A549 (cell line): ENCODE measurements at regions not wholly inside any gene's neighbourhood (a gene's known extent, or its start where the extent isn't known, plus 50 kb on each side); places are given as distances from the start of the nearest gene placed in this dataset.

Experiments used
- ATAC-seq, 2 experiments: fragments of 200-7000 bp in 1 of 2; fragments of >200 bp in 1 of 2; cut with Nextera tagmentation in 1 of 2; cut with Tn5 transposase in 1 of 2; 3 replicates each; pipeline versions ENCODE4 v1.8.0 to v1.9.1; 2018 to 2020; ENCODE audit warnings: mild to moderate bottlenecking in 1 of 2, moderate library complexity in 1 of 2
- CTCF ChIA-PET: fragments of 300-600 bp; sonication (Branson Sonifier 250); formaldehyde crosslinking; extraction: SDS; loops from one replicate; lab custom pipeline; 2021; ENCODE audit warnings: antibody characterized with exemption, inconsistent platforms; lab: Yijun Ruan, JAX
- POLR2A ChIA-PET: fragments of 350-600 bp; formaldehyde crosslinking; extraction: SDS; loops from one replicate; lab custom pipeline; 2021; ENCODE audit warnings: antibody characterized with exemption, inconsistent platforms; lab: Yijun Ruan, JAX
- DNase-seq, 2 experiments: peaks; one replicate each; pipeline versions ENCODE4 v3.0.0 to v3.0.0-alpha.2; 2011 to 2016; ENCODE audit warnings: low read depth in 1 of 2, low spot score in 1 of 2
- FAIRE-seq: peaks from 2 replicates; lab custom pipeline; 2011; peaks lifted over from hg19 to GRCh38; lab: Jason Lieb, UNC
- H3K27ac ChIP-seq, 2 experiments: fragments of >200 bp; sonication (Bioruptor Twin); formaldehyde crosslinking; 3 replicates each; pipeline ENCODE4 v1.5.1; 2016 to 2017
- H3K4me1 ChIP-seq: fragments of >200 bp; sonication (Bioruptor Twin); formaldehyde crosslinking; 3 replicates; pipeline ENCODE4 v1.6.1; 2016
- H3K4me2 ChIP-seq: fragments of >200 bp; sonication (Bioruptor Twin); formaldehyde crosslinking; 3 replicates; pipeline ENCODE4 v1.6.1; 2016
- H3K4me3 ChIP-seq: fragments of >200 bp; sonication (Bioruptor Twin); formaldehyde crosslinking; 3 replicates; pipeline ENCODE4 v1.5.1; 2016
- H3K9me3 ChIP-seq: fragments of >200 bp; sonication (Bioruptor Twin); formaldehyde crosslinking; 3 replicates; pipeline ENCODE4 v1.6.1; 2016
- ATOH8 ChIP-seq: fragments of 250-450 bp; sonication (Bioruptor Pico); IDR thresholded peaks from 2 replicates; pipeline ENCODE4 v1.5.0; 2020; ENCODE audit warnings: low read depth, mild to moderate bottlenecking, moderate library complexity
- CBX2 ChIP-seq: fragments of 200-600 bp; sonication (generic); IDR thresholded peaks from 2 replicates; pipeline ENCODE4 v1.6.1; 2016; ENCODE audit warnings: low read depth, mild to moderate bottlenecking, borderline replicate concordance
- CEBPB ChIP-seq, 2 experiments: fragments of >200 bp in 1 of 2; sonication (Bioruptor Twin) in 1 of 2; formaldehyde crosslinking in 1 of 2; IDR thresholded peaks; 2 replicates each; pipeline ENCODE4 v1.6.1; 2012 to 2016
- CHD2 ChIP-seq: fragments of 150-350 bp; IDR thresholded peaks from 2 replicates; pipeline ENCODE4 v1.6.1; 2014; ENCODE audit warnings: low read length; ENCODE audit not compliant: partially characterized antibody
- CHD4 ChIP-seq: fragments of 200-600 bp; sonication (generic); IDR thresholded peaks from 2 replicates; pipeline ENCODE4 v1.6.1; 2016; ENCODE audit warnings: antibody characterized with exemption, mild to moderate bottlenecking, borderline replicate concordance
- E2F6 ChIP-seq: IDR thresholded peaks from 2 replicates; pipeline ENCODE4 v1.6.1; 2012; ENCODE audit warnings: low read depth, borderline replicate concordance
- EHF ChIP-seq: fragments of 250-450 bp; sonication (Bioruptor Pico); IDR thresholded peaks from 2 replicates; pipeline ENCODE4 v1.5.0; 2020; ENCODE audit warnings: mild to moderate bottlenecking
- EHMT2 ChIP-seq: fragments of 200-600 bp; sonication (generic); IDR thresholded peaks from 2 replicates; pipeline ENCODE4 v1.6.1; 2016; ENCODE audit warnings: antibody characterized with exemption, low read depth, mild to moderate bottlenecking, moderate library complexity
- EP300 ChIP-seq, 2 experiments: fragments of >200 bp; sonication (Bioruptor Twin); formaldehyde crosslinking; IDR thresholded peaks; 2 replicates in 1 of 2; 3 replicates in 1 of 2; pipeline ENCODE4 v1.6.1; 2016 to 2017
- ESRRA ChIP-seq: fragments of 150-350 bp; IDR thresholded peaks from 2 replicates; pipeline ENCODE4 v1.6.1; 2014; ENCODE audit warnings: mild to moderate bottlenecking, low read length, borderline replicate concordance
- GATA3 ChIP-seq: IDR thresholded peaks from 2 replicates; pipeline ENCODE4 v1.6.1; 2012; ENCODE audit warnings: borderline replicate concordance
- JUN ChIP-seq, 2 experiments: fragments of >200 bp; sonication (Bioruptor Twin); formaldehyde crosslinking; IDR thresholded peaks; 2 replicates in 1 of 2; 3 replicates in 1 of 2; pipeline ENCODE4 v1.6.1; 2016 to 2017
- NFE2L2 ChIP-seq: fragments of 150-350 bp; conservative IDR thresholded peaks from 2 replicates; pipeline ENCODE4 v1.6.1; 2014; ENCODE audit warnings: low read length
- PBX3 ChIP-seq: IDR thresholded peaks from 2 replicates; pipeline ENCODE4 v1.6.1; 2012
- RAD21 ChIP-seq, 2 experiments: fragments of >200 bp in 1 of 2; sonication (Bioruptor Twin) in 1 of 2; formaldehyde crosslinking in 1 of 2; IDR thresholded peaks in 1 of 2; conservative IDR thresholded peaks in 1 of 2; 2 replicates in 1 of 2; 3 replicates in 1 of 2; pipeline ENCODE4 v1.6.1; 2012 to 2018; ENCODE audit warnings: inconsistent platforms in 1 of 2
- RARB ChIP-seq: fragments of 250-450 bp; sonication (Bioruptor Pico); IDR thresholded peaks from 2 replicates; pipeline ENCODE4 v1.8.0; 2021; ENCODE audit warnings: mild to moderate bottlenecking, moderate library complexity
- RFX5 ChIP-seq: fragments of 450-650 bp; IDR thresholded peaks from 2 replicates; pipeline ENCODE4 v1.7.1; 2014; ENCODE audit warnings: antibody characterized with exemption, mild to moderate bottlenecking, moderate library complexity
- TP53 ChIP-seq: fragments of 250-450 bp; sonication (Bioruptor Pico); IDR thresholded peaks from 2 replicates; pipeline ENCODE4 v1.5.0; 2021; ENCODE audit warnings: mild to moderate bottlenecking, moderate library complexity
- ZNF302 ChIP-seq: fragments of 250-450 bp; sonication (Bioruptor Pico); IDR thresholded peaks from 2 replicates; pipeline ENCODE4 v1.9.0; 2021; ENCODE audit warnings: inconsistent platforms, mild to moderate bottlenecking, moderate library complexity
- WGBS: methylation state at CpG from one replicate; pipeline ENCODE4 v1.1.6; 2017; ENCODE audit errors: missing lambda C conversion rate; 5-methylcytosine and 5-hydroxymethylcytosine counted together
- TF ChIP-seq, protein P1 (sequence below): fragments of 200-600 bp; sonication (generic); IDR thresholded peaks from 2 replicates; pipeline ENCODE4 v1.6.1; 2016; ENCODE audit warnings: antibody characterized with exemption, mild to moderate bottlenecking, moderate library complexity

- Histone ChIP-seq H3K4me3 (no peak overlapping the region), H3K9me3 (no peaks in the 10 kb centered on the region), H3K27ac (peak overlapping the region; percentile 68 to 83), H3K4me2 (peak overlapping the region; percentile 69), H3K4me1 (peaks cover 54% of the 10 kb centered on the region)
- no peak for ATAC-seq
- no peak for DNase-seq
- ChIA-PET POLR2A (no interaction called here), CTCF (interaction anchor here (3.2 kb wide), 1 partner anchor 10 kb away, joined by 11 read pairs; no protein-coding TSS in a partner anchor)
- 78% methylated on average over 6 of the region's 6 CpGs for WGBS
- TF ChIP-seq RARB (no peak), NFE2L2 (no peak), RFX5 (no peak), JUN (IDR thresholded peaks at IDR 0.05) (no peak)
- FAIRE-seq: no peak
Measured at GRCh38 chr20:19861147-19861759, 103.2 kb downstream of the RIN2 start.

DNA sequence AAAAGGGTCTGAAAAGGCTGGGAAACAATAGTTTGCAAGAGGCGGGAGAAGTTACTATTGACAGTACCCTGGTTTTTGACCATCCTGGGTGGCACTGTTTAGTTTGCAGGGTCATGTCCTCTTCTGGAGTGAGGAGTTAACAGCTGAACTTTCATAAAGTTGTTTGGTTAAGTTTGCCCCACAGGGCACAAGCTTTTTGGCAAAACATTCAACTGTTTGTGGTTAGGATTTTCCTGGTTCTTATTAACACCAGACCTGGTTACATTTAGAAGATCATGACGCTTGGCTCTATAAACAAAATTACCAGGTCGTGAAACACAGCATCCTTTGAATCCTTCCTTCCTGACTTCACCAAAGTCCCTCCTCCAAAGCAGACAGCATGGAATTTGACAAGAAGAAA lies 106.1 kb downstream of the RIN2 start:
- ATAC-seq (peak in 1 of 2 experiments; percentile 75; a peak in 3 of 6 replicates), FAIRE-seq (peak; percentile 28), DNase-seq (peak in 1 of 2 experiments; percentile 82)
- peak overlapping the region; percentile 51 to 62; a peak in 5 of 6 replicates for H3K27ac ChIP-seq
- 11% methylated on average over 3 of the region's 3 CpGs for WGBS
- H3K9me3 ChIP-seq: no peaks in the 10 kb centered on the region
- no peak overlapping the region for H3K4me3 ChIP-seq
- TF ChIP-seq PBX3 (no peak), ESRRA (no peak), CHD2 (no peak), ATOH8 (no peak), CBX2 (no peak), EHF (CRISPR knock-in tag) (no peak), ZNF302 (no peak), TP53 (CRISPR knock-in tag) (no peak), RAD21 (conservative IDR thresholded peaks at IDR 0.05 in 1 of 2, IDR thresholded peaks at IDR 0.05 in 1 of 2) (peak in 1 of 2 experiments; percentile 17; a peak in 1 of 5 replicates), EP300 (IDR thresholded peaks at IDR 0.05) (0 out of 5 replicates have a peak, but pooled peaks of 1 of the 2 experiments have one; percentile 33), E2F6 (no peak), RARB (no peak), GATA3 (peak; percentile 83), CEBPB (IDR thresholded peaks at IDR 0.05) (peak in 1 of 2 experiments; percentile 18; a peak in 1 of 4 replicates), CHD4 (no peak), EHMT2 (no peak)
- TF ChIP-seq, protein P1, sequence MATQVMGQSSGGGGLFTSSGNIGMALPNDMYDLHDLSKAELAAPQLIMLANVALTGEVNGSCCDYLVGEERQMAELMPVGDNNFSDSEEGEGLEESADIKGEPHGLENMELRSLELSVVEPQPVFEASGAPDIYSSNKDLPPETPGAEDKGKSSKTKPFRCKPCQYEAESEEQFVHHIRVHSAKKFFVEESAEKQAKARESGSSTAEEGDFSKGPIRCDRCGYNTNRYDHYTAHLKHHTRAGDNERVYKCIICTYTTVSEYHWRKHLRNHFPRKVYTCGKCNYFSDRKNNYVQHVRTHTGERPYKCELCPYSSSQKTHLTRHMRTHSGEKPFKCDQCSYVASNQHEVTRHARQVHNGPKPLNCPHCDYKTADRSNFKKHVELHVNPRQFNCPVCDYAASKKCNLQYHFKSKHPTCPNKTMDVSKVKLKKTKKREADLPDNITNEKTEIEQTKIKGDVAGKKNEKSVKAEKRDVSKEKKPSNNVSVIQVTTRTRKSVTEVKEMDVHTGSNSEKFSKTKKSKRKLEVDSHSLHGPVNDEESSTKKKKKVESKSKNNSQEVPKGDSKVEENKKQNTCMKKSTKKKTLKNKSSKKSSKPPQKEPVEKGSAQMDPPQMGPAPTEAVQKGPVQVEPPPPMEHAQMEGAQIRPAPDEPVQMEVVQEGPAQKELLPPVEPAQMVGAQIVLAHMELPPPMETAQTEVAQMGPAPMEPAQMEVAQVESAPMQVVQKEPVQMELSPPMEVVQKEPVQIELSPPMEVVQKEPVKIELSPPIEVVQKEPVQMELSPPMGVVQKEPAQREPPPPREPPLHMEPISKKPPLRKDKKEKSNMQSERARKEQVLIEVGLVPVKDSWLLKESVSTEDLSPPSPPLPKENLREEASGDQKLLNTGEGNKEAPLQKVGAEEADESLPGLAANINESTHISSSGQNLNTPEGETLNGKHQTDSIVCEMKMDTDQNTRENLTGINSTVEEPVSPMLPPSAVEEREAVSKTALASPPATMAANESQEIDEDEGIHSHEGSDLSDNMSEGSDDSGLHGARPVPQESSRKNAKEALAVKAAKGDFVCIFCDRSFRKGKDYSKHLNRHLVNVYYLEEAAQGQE: no peak
- H3K4me2 ChIP-seq: peak overlapping the region; percentile 60
- H3K4me1 ChIP-seq: peaks cover 54% of the 10 kb centered on the region
- ChIA-PET POLR2A (no interaction called here), CTCF (interaction anchor here (0.9 to 2.7 kb wide), 6 partner anchors 23 to 111 kb away, joined by 3 to 14 read pairs (median 6); no protein-coding TSS in a partner anchor)
